ENCODE measurements at regions not wholly inside any gene's neighbourhood (a gene's known extent, or its start where the extent isn't known, plus 50 kb on each side); places are given as distances from the start of the nearest gene placed in this dataset.

DNA sequence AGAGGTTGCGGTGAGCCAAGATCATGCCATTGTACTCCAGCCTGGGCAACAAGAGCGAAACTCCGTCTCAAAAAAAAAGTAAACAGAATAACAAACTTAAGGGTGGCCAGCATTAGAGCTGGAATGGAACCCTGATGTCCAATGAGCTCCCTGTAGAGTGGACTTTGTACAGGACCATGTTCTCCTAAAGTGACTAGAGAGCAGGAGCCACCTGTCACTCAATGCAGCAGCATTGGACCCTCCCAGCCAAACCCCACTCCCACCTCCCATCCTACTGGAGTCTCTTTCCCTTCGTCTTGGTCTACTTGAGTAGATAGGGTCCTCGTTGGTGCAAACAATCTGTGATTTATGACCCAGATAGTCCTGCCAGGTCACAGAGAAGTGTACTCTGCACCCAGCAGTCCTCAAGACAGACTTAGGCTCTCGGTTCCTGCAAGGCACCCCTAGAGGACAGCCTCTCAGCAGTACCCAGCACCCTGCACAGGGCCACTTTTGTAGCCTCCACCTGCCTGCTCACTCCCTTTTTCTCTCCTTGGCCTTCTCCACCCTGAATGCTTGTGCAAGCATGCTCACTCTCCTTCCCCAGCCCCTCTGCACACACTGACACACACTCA lies 69.2 kb upstream of the ZNF281 start:
- DNase-seq (ENCODE audit: low spot score): no peak
- no peak overlapping the region for H3K4me3 ChIP-seq
- H3K9me3 ChIP-seq: no peaks in the 10 kb centered on the region
- H3K4me1 ChIP-seq: no peaks in the 10 kb centered on the region
- no peaks in the 10 kb centered on the region for H3K27me3 ChIP-seq
- no peaks in the 10 kb centered on the region for H3K36me3 ChIP-seq
- H3K27ac ChIP-seq: no peak overlapping the region
- TF ChIP-seq, protein P1, sequence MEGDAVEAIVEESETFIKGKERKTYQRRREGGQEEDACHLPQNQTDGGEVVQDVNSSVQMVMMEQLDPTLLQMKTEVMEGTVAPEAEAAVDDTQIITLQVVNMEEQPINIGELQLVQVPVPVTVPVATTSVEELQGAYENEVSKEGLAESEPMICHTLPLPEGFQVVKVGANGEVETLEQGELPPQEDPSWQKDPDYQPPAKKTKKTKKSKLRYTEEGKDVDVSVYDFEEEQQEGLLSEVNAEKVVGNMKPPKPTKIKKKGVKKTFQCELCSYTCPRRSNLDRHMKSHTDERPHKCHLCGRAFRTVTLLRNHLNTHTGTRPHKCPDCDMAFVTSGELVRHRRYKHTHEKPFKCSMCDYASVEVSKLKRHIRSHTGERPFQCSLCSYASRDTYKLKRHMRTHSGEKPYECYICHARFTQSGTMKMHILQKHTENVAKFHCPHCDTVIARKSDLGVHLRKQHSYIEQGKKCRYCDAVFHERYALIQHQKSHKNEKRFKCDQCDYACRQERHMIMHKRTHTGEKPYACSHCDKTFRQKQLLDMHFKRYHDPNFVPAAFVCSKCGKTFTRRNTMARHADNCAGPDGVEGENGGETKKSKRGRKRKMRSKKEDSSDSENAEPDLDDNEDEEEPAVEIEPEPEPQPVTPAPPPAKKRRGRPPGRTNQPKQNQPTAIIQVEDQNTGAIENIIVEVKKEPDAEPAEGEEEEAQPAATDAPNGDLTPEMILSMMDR (IDR thresholded peaks at IDR 0.05): no peak

DNA sequence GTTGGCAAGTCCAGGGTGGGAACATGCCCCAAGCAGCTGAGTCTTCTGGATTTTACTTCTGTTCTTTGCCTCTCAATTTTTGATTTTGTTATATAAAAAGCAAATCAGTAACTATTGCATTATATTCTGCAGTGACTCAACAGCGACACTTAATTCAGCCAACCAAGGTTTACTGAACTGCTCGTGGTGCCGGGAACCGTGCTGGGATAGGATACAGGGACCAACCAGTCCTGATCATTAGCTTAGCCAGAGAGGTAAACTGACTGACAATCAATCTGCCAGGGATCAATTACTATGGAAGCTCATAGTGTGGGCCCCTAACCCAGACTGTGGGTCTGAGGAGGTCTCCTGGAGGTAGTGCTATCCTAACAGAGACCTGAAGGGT lies 68.4 kb upstream of the ZNF281 start:
- TF ChIP-seq, protein P1 (IDR thresholded peaks at IDR 0.05): no peak

DNA sequence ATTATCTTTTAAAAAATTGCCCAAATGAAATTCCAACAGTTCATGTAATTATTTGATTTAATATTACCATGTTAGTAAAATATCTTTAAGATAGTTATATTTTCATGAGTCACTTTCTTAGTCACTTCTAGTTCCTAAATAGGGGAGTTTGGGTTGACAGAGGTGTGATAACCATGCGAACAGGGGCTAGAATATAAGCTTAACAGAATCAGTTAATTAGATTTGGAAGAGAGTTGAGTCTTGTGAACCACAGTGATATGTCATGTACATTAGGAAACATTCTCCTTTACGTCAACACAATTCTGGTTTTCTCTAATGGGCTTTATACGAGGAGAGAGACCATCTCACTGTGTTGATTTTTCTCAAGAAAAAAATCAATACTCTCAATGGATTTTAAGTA lies 64.8 kb upstream of the ZNF281 start:
- H3K27me3 ChIP-seq: no peaks in the 10 kb centered on the region
- H3K27ac ChIP-seq: no peak overlapping the region
- no peak overlapping the region for H3K4me3 ChIP-seq
- H3K9me3 ChIP-seq: no peaks in the 10 kb centered on the region
- no peaks in the 10 kb centered on the region for H3K36me3 ChIP-seq
- no peaks in the 10 kb centered on the region for H3K4me1 ChIP-seq
- TF ChIP-seq, protein P1 (IDR thresholded peaks at IDR 0.05): no peak
- no peak for DNase-seq (ENCODE audit: low spot score)

More for the DNA sequence above, 68.4 kb upstream of the ZNF281 start:
- H3K27ac ChIP-seq: no peak overlapping the region
- no peaks in the 10 kb centered on the region for H3K9me3 ChIP-seq
- no peaks in the 10 kb centered on the region for H3K4me1 ChIP-seq
- H3K4me3 ChIP-seq: no peak overlapping the region
- DNase-seq (ENCODE audit: low spot score): no peak
- H3K27me3 ChIP-seq: no peaks in the 10 kb centered on the region
- no peaks in the 10 kb centered on the region for H3K36me3 ChIP-seq

DNA sequence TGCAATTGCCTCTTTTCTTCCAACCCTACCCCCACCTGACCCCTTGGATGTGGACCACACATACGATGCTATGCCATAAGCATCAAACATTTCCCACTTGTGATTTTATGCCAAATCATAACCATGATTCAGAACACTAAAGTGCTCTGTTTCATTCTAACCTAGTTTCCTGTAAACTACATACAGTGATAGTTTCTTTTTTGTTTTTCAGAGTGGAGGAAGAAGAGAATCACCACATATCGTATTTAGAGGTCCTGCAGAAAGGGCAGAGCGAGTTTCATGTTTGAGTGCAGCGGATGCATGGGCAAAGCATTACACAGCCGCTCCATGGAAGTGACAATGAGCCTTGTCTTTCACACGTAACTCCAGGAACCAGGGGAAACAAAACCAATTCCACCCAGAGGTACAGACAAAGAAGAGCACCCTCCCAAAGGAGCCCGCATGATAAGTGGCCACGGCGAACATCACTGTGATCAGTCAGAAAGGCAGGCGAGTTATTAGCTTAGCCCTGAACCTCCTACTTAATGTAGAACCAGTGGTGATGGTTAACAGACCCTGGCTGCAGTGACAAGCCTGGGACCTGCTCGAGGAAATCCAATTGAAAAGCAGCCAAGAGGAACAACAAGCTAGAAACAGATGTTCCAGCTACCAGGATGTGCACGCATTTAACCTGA lies 64.0 kb upstream of the ZNF281 start:
- Histone ChIP-seq H3K36me3 (no peaks in the 10 kb centered on the region), H3K9me3 (no peaks in the 10 kb centered on the region), H3K4me1 (no peaks in the 10 kb centered on the region), H3K27me3 (no peaks in the 10 kb centered on the region), H3K27ac (no peak overlapping the region), H3K4me3 (no peak overlapping the region)
- DNase-seq (ENCODE audit: low spot score): no peak
- TF ChIP-seq, protein P1 (IDR thresholded peaks at IDR 0.05): no peak

DNA sequence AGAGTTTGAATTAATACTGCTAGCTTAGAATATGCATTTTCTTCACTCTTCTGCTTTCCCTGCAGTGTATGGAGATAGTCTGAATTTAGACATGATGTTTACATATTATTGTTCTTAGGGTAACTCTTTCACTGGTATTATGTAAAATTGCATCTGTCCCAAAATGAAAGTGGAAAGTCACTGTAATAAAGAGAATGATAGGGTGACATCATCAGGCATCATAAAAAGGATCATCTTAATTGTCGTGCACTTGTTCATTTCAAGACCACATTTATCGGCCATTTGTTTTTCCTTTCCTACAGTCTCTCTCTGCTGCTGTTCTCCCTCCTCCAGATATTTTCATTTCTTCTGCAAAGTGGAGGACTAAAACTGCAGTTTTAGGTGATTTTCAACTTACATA lies 61.9 kb upstream of the ZNF281 start:
- no peak overlapping the region for H3K27ac ChIP-seq
- no peaks in the 10 kb centered on the region for H3K36me3 ChIP-seq
- no peaks in the 10 kb centered on the region for H3K4me1 ChIP-seq
- no peak for DNase-seq (ENCODE audit: low spot score)
- no peaks in the 10 kb centered on the region for H3K9me3 ChIP-seq
- no peaks in the 10 kb centered on the region for H3K27me3 ChIP-seq
- H3K4me3 ChIP-seq: no peak overlapping the region
- TF ChIP-seq, protein P1 (IDR thresholded peaks at IDR 0.05): no peak
